DMS79 treated with DMSO at 0.1 percent for 48 hours (cell line): ENCODE measurements at regions not wholly inside any gene's neighbourhood (a gene's known extent, or its start where the extent isn't known, plus 50 kb on each side); places are given as distances from the start of the nearest gene placed in this dataset.
"Not testable (repeated sequence)": the region's sequence is repeated elsewhere in the genome, so short reads cannot be mapped to it uniquely, and the experiment has no call there.

Experiments used
- DNase-seq: peaks from one replicate; lab custom pipeline; 2025; lab: John Stamatoyannopoulos, UW

DNA sequence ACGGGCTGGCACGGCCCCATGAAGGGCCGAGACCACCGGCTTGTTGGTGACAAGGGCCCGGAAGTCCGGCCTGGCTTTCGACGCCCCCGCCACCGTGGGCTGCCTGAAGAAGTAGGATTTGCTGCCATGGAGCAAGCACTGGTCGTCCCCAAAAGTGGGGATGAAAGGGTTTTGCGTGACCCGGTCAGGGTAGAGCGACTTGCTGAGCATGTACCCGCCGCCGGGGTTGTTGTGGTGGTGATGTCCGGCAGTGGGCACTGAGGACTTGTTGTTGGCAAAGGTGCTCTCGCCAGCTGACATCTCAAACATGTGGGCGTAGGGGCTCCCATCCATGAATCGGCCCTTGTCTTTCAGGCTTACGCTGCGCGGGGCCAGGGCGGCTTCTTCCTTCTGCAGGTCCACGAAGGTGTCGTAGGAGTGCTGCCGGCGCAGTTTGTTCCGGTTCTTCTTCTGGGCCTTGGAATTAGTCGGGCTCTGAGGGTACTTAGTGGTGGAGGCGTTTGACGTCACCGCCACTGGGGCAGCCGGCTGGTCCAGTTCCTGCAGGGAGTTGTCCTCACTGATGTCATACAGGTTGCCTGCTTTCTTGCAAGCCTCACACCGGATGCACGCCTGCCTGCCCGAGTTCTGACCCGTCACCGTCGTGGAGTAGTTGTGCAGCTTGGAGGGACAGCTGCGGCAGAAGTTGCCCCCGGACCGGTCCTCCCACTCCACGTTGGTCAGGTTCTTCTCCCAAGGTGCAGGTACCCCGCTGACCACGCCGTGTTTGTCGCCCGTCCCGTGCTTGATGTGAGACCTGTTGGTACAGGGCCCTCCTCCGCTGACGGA lies 366.6 kb downstream of the EMP1 start:
- DNase-seq, result no peak

GRCh38 chr12:13561923-13562322 lies 365.4 kb downstream of the EMP1 start:
- no peak for DNase-seq

GRCh38 chr12:13559318-13559978 lies 362.9 kb downstream of the EMP1 start:
- no peak for DNase-seq

DNA sequence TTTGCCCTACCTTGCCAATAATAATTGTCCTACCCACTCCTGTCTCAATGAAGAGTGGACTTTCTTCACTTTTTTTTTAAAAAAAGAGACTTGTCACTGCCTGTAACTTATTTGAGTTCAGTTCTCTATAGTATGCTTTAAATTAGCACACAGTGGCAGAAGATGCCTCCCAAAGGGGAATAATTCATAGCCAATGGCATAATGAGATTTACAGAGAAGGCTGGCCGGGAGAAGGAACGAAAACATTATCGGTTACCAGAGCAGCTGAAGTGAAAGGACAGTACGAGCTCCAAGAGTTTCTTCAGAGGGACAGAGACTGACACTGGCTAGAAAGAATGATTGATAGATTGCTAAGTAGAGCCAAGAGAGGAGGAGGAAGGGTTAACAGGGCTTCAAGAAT lies 356.3 kb downstream of the EMP1 start:
- no peak for DNase-seq

DNA sequence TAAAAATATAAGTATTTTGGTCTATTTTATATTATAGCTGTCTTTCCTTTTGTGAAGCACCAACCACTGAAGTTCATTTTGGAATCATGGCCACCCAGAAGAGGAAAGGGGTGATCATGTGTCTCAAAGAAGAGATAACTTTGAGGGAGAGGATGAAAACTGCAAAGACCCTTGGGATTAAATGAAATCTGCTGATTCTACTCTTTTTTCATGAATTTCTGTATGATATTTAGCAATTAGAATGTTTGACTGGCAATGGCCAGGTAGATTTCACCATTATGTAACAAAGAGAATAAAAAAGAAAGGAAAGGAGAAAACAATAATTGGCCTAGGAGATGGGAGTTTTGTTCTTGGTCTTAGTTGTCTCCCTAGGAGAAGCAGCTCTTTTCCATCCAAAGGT lies 350.8 kb downstream of the EMP1 start:
- DNase-seq, result no peak

- DNase-seq, result no peak
These were observed 349.7 kb downstream of the EMP1 start for GRCh38 chr12:13546231-13546630.

DNA sequence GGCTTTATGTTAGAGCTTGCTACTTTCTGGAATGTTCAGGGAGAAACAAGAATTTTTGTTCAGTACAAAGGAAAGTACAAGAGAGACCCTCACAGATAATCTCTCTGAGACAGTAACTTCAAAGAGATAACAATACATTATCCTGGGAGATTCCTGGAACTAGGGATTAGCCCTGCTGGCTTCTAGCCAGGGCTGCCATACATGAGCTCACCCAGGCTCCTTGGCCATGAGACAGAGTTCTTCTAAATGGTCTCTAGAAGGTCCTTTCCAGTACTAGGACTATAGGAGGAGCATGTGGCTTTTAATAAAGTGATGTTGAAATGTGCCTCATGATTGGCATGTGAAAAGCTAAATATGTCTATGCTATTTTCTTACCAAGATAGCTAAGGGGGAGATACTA lies 342.5 kb downstream of the EMP1 start:
- no peak for DNase-seq

DNA sequence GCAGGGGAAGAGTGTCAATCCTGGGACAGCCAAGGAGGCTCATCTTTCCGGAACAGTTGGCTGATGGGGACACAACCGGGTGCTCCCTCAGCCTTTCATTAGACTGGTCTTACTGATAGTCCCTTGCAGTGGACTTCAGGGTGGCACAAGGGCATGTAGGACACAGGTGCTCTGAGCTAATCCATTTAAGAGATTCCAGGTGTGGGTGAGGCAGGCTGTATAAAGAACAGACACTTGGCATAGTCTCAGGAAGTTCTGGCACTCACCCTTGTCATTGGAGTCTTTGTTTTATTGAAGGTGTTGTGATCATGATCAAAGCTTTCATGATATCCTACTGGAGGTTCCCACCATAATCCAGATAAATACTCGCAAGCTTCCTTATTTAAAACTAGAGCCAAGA lies 341.6 kb downstream of the EMP1 start:
- no peak for DNase-seq

GRCh38 chr12:13537623-13538022 lies 341.1 kb downstream of the EMP1 start:
- no peak for DNase-seq

DNA sequence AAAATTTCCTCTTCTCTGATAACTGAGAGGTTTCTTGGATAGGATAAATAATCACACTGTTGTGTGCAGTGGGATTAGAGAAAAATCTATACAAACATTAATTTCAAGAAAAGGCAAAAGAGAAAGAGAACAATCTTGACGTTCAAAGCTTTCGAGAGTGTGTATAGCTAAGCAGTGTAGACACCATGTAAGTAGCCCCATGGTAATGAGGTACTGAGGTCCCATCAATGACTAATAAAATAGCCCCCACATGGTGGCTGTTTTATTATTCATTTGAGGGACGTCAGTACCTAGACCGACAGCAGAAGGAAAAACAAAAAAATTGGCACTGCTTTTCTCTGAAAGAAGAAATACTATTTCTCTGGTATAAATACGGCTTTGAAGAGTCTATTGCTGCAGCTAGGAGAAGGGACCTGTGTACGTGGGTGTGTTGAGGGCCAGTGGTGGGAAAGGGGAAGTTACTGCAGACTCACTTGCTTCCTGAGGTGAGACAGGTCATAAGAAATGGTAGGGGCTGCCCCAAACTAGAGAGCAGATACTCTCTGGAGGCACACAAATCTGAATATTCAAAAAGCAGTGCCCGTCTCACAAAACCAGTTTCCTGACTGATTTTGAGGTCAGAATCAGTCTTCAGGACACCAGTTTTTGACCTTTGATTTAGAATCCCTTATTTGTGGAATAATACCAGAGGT lies 339.8 kb downstream of the EMP1 start:
- DNase-seq, result no peak

DNA sequence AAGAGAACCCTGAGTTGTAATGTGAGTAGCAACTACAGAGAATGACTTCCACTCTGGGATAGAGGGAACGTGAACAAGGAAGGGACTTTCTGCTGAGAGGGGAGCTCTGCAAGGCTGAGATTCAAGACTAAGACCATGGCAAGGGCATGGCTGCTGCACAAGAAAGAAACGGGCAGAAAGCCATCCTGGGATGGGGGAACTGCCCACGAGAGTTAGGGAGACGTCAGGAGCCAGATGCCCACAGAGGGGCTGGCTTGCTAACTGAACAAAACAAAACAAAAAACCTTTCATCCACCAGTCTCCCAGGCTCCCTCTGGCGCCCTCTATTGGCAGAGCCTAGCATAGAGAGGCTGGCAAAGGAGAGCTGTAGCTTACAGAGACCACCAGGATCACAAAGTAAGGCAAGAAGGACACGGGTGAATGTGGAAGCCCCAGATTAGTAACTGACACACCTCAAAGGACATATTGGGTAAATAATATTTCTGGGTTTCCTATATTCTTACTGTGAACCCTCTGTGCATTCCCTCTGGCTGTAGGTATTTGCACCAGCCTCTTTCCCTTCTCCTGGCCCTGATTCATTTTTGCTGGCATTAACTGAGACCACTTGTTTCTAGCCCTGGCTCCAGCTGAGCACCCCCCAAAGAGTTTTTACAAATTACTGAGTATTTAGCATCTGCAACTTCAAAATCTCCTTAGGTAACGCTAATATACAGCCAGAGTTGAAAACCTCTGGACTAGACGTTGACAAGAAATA lies 338.3 kb downstream of the EMP1 start:
- DNase-seq, result peak; percentile 11

- no peak for DNase-seq
These were observed 337.7 kb downstream of the EMP1 start for GRCh38 chr12:13534242-13534641.

GRCh38 chr12:13530966-13531365 lies 334.4 kb downstream of the EMP1 start:
- peak; percentile 83 for DNase-seq

GRCh38 chr12:13526185-13526921 lies 329.8 kb downstream of the EMP1 start:
- DNase-seq, result not testable (repeated sequence)

GRCh38 chr12:13523536-13524307 lies 327.2 kb downstream of the EMP1 start:
- DNase-seq, result no peak

- DNase-seq, result not testable (repeated sequence)
These were observed 321.5 kb downstream of the EMP1 start for GRCh38 chr12:13518034-13518433.

DNA sequence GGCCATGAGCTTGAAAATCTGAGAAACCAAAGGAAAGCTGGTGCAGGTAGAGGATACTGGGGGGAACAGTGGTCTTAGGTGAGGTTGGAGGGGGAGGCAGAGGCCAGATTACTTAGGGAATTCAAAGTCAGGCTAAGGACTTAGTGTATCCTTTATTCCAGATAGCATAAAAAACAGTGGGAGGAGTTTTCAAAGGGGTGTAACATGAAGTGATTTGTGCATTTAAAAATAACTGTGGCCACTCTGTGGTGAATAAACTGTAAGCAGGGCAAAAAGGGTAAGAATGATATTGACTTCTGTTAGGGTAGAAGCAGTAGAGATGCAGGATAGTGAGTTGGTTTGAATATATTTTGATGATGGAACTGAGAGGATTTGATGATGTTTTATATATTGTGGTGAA lies 313.2 kb downstream of the EMP1 start:
- no peak for DNase-seq

GRCh38 chr12:13505636-13506035 lies 309.1 kb downstream of the EMP1 start:
- no peak for DNase-seq

DNA sequence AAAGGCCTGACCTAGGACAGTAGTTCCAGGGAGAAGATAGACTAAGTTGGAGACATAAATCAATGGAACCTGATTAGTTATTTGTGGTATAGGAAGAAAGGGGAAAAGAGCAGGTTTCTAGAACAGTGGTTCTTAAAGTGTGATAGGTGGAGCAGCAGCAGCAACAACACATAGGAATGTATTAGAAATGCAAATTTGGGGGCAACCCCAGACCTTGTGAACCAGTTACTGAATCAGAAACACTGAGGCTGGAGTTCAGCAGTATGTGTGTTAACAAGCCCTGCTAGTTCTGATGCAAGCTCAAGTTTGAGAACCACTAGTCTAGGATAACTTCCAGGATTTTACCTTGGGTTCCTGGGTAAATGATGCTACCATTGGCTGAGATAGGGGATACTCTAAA lies 308.7 kb downstream of the EMP1 start:
- no peak for DNase-seq

GRCh38 chr12:13504736-13505135 lies 308.2 kb downstream of the EMP1 start:
- no peak for DNase-seq

DNA sequence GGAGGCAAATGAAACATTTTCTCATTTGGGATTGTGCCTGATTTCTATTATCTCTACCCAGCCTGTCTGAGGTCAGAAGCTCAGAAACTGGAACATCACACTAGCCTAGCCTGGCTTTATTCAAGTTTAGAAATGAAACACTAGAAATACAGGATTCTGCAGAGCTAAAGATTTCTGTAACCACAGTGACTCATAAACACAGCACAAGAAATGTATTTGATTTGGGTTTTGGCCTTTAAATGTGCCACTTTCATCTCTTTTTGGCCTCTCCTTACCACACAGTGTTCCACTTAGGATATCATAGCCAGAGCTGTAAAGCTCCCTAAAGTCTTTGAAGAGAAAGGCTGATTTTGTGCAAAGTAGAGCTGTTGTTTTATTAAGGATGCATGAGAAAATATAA lies 307.5 kb downstream of the EMP1 start:
- DNase-seq, result no peak
